K562 (cell line): ENCODE measurements at regions not wholly inside any gene's neighbourhood (a gene's known extent, or its start where the extent isn't known, plus 50 kb on each side); places are given as distances from the start of the nearest gene placed in this dataset.
A peak's percentile ranks its signal among the peaks of the same experiment; 100 is the strongest.

Experiments used
- ATAC-seq: fragments of 200-7000 bp; cut with Tn5 transposase; 3 replicates; pipeline ENCODE4 v1.9.1; 2020; ENCODE audit warnings: moderate library complexity
- BruUV-seq: library from RNA; stranded (reverse); fragments of 400-500 nt; replicated peaks from 2 replicates; lab custom pipeline; 2021; lab: Mats Ljungman, UMichigan
- CTCF ChIA-PET: fragments of 300-600 bp; formaldehyde crosslinking; extraction: SDS; loops from one replicate; lab custom pipeline; 2021; ENCODE audit warnings: low intra/inter-chr PET ratio; lab: Yijun Ruan, JAX
- POLR2A ChIA-PET: fragments of 300-600, 350-650 bp; sonication (Branson Sonifier 250); formaldehyde crosslinking; extraction: SDS; loops from one replicate; lab custom pipeline; 2021; ENCODE audit warnings: antibody characterized with exemption, inconsistent platforms; lab: Yijun Ruan, JAX
- DNase-seq, 4 experiments: peaks; one replicate each; pipeline versions ENCODE4 v3.0.0 to v3.0.0-alpha.2; 2011 to 2018; ENCODE audit warnings: low spot score in 3 of 4, mixed read lengths in 3 of 4; ENCODE audit errors: extremely low read depth in 1 of 4
- FAIRE-seq: peaks from 2 replicates; lab custom pipeline; 2011; peaks lifted over from hg19 to GRCh38; lab: Jason Lieb, UNC
- H2AFZ ChIP-seq: 2 replicates; pipeline ENCODE4 v1.6.0; 2011; ENCODE audit warnings: low read depth, low read length, control low read depth, inconsistent platforms
- H3K27ac ChIP-seq: fragments of 200-600 bp; 3 replicates; pipeline ENCODE4 v1.8.0; 2011; ENCODE audit warnings: low read depth, mild to moderate bottlenecking, control low read depth, inconsistent platforms, low read length, moderate library complexity, mixed read lengths; ENCODE audit errors: extremely low read depth
- H3K27me3 ChIP-seq, 2 experiments: fragments of 300-600 bp in 1 of 2; 2 replicates in 1 of 2; 3 replicates in 1 of 2; pipeline versions ENCODE4 v1.6.0 to v1.8.0; 2011; ENCODE audit warnings: inconsistent platforms in 2 of 2, low read length in 2 of 2, mild to moderate bottlenecking in 1 of 2, mixed read lengths in 1 of 2, moderate library complexity in 1 of 2; ENCODE audit not compliant: control insufficient read depth in 2 of 2, insufficient read depth in 2 of 2
- H3K36me3 ChIP-seq: fragments of 300-600 bp; 3 replicates; pipeline ENCODE4 v1.8.0; 2011; ENCODE audit warnings: mild to moderate bottlenecking, low read length, inconsistent platforms; ENCODE audit not compliant: control insufficient read depth, insufficient read depth
- H3K4me1 ChIP-seq, 2 experiments: fragments of 200-600 bp in 1 of 2; replicated peaks in 1 of 2; 2 replicates in 1 of 2; 3 replicates in 1 of 2; pipeline versions ENCODE4 v1.5.1 to v1.8.0; 2011; ENCODE audit warnings: inconsistent platforms in 2 of 2, low read length in 2 of 2, mild to moderate bottlenecking in 1 of 2, mixed read lengths in 1 of 2, moderate library complexity in 1 of 2; ENCODE audit not compliant: control insufficient read depth in 2 of 2, insufficient read depth in 2 of 2
- H3K4me2 ChIP-seq: 2 replicates; pipeline ENCODE4 v1.6.1; 2011; ENCODE audit warnings: low read length, control low read depth, inconsistent platforms, mixed read lengths; ENCODE audit not compliant: insufficient read depth
- H3K4me3 ChIP-seq: fragments of 200-600 bp; sonication (generic), shearing (Covaris generic); 2 replicates; pipeline ENCODE4 v1.5.1; 2016; ENCODE audit warnings: control low read depth, inconsistent platforms
- H3K79me2 ChIP-seq: fragments of 200-600 bp; 3 replicates; pipeline ENCODE4 v1.8.0; 2011; ENCODE audit warnings: low read length, inconsistent platforms; ENCODE audit not compliant: control insufficient read depth, insufficient read depth
- H3K9ac ChIP-seq, 2 experiments: 2 replicates each; pipeline versions ENCODE4 v1.6.0 to v1.6.1; 2011; ENCODE audit warnings: low read depth in 2 of 2, low read length in 2 of 2, control low read depth in 1 of 2, inconsistent platforms in 1 of 2, mild to moderate bottlenecking in 1 of 2, mixed read lengths in 1 of 2; ENCODE audit not compliant: insufficient read depth in 1 of 2
- H3K9me1 ChIP-seq: one replicate; pipeline ENCODE4 v1.6.0; 2011; ENCODE audit warnings: inconsistent platforms, mild to moderate bottlenecking, low read length, moderate library complexity; ENCODE audit not compliant: control insufficient read depth, insufficient read depth
- H3K9me3 ChIP-seq: replicated peaks from 2 replicates; pipeline ENCODE4 v1.5.1; 2011; ENCODE audit warnings: low read depth, low read length, inconsistent platforms; ENCODE audit not compliant: control insufficient read depth, insufficient read depth
- H4K20me1 ChIP-seq: replicated peaks from 2 replicates; pipeline ENCODE4 v1.6.1; 2011; ENCODE audit warnings: low read length, inconsistent platforms, mixed read lengths; ENCODE audit not compliant: control insufficient read depth, insufficient read depth
- CEBPB ChIP-seq: fragments of 450-650 bp; IDR thresholded peaks from 2 replicates; pipeline ENCODE4 v1.6.1; 2016; ENCODE audit warnings: missing genetic modification characterization, missing compliant biosample characterization
- DDX20 ChIP-seq: fragments of 450-650 bp; IDR thresholded peaks from 2 replicates; pipeline ENCODE4 v1.6.1; 2016; ENCODE audit warnings: missing genetic modification characterization, low read depth, mild to moderate bottlenecking, missing compliant biosample characterization, moderate library complexity
- FOXA1 ChIP-seq: fragments of 450-650 bp; IDR thresholded peaks from 2 replicates; pipeline ENCODE4 v1.6.1; 2016; ENCODE audit warnings: mild to moderate bottlenecking, borderline replicate concordance
- FUS ChIP-seq: fragments of 200-400 bp; formaldehyde crosslinking; optimal IDR thresholded peaks from 2 replicates; pipeline ENCODE3; 2017; ENCODE audit warnings: low read depth, low read length
- SRSF1 ChIP-seq: fragments of 200-400 bp; formaldehyde crosslinking; IDR thresholded peaks from 2 replicates; pipeline ENCODE4 v1.6.1; 2017; ENCODE audit warnings: mild to moderate bottlenecking, low read depth, low read length, moderate library complexity
- ZBTB8A ChIP-seq: fragments of 450-650 bp; IDR thresholded peaks from 2 replicates; pipeline ENCODE4 v1.6.1; 2018; ENCODE audit warnings: mild to moderate bottlenecking, moderate library complexity; ENCODE audit not compliant: partially characterized antibody
- WGBS: fragments of 100-300 bp; shearing (Covaris generic); methylation state at CpG from one replicate; pipeline ENCODE4 v1.1.6; 2016; ENCODE audit warnings: low coverage, mixed read lengths; ENCODE audit not compliant: insufficient coverage; ENCODE audit errors: missing lambda C conversion rate; 5-methylcytosine and 5-hydroxymethylcytosine counted together
- in situ Hi-C: fragments of 300-500 bp; cut with MboI; formaldehyde crosslinking; loops from 4 replicates; pipeline ENCODE4 v1.15.0; 2018; ENCODE audit warnings: inconsistent platforms, mixed read lengths
- intact Hi-C: fragments of 100-400 bp; cut with micrococcal nuclease; formaldehyde crosslinking; loops from 2 replicates; pipeline ENCODE4 v1.14.2; 2022
- TF ChIP-seq, protein P1 (sequence below): fragments of 250-450 bp; sonication (Bioruptor Pico); IDR thresholded peaks from 2 replicates; pipeline ENCODE4 v1.8.0; 2022; ENCODE audit warnings: moderate library complexity, mild to moderate bottlenecking, inconsistent platforms
- TF ChIP-seq, protein P2 (sequence below): sonication (generic); formaldehyde crosslinking; IDR thresholded peaks from 2 replicates; pipeline ENCODE4 v1.8.0; 2022; ENCODE audit warnings: missing genetic modification reagents, mild to moderate bottlenecking, borderline replicate concordance
- TF ChIP-seq, protein P3 (sequence below), 2 experiments: fragments of 150-350 bp in 1 of 2; IDR thresholded peaks; 2 replicates each; pipeline ENCODE4 v1.6.1; 2012 to 2016; ENCODE audit warnings: low read depth in 2 of 2, low read length in 2 of 2, mild to moderate bottlenecking in 1 of 2, moderate library complexity in 1 of 2

DNA sequence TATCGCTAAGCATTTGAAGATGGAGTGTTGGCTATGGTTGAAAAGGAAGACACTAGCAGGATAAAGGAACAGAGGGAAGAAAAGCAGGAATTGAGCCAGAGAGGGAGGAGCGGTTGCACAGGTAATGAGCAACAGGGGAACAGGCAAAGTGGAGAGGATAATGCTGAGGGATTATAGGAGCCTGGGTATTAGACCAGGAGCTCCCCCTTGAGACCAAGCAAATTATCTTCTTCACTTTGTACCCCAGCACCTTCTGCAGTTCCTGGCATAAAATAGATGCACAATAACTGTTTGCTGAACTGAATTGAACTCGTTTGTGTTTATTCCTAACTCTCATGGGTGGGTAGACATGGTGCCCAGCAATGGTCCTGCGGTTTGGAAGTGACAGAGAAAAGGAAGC, 54.6 kb upstream of the OR5P2 start:
- ChIA-PET POLR2A (interaction anchor here (0.7 kb wide), 1 partner anchor 19 kb away, joined by 3 read pairs; no protein-coding TSS in a partner anchor), CTCF (no interaction called here)
- no TSS peak for BruUV-seq
- TF ChIP-seq, protein P1, sequence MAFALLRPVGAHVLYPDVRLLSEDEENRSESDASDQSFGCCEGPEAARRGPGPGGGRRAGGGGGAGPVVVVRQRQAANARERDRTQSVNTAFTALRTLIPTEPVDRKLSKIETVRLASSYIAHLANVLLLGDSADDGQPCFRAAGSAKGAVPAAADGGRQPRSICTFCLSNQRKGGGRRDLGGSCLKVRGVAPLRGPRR (CRISPR knock-in tag) = no peak
- DNase-seq = peak in 2 of 4 experiments; percentile 2 to 7
- no peak overlapping the region for H3K9ac ChIP-seq
- H3K9me3 ChIP-seq = no peaks in the 10 kb centered on the region
- no peak overlapping the region for H3K27ac ChIP-seq
- whole genome bisulfite sequencing = 2% methylated on average over 4 of the region's 4 CpGs
- H3K27me3 ChIP-seq = no peaks in the 10 kb centered on the region
- no peaks in the 10 kb centered on the region for H3K4me1 ChIP-seq
- in situ Hi-C loops = no loop called here
- intact Hi-C loops = no loop called here
- no peak overlapping the region for H2AFZ ChIP-seq
- no peak overlapping the region for H3K4me2 ChIP-seq
- no peaks in the 10 kb centered on the region for H3K36me3 ChIP-seq
- H3K9me1 ChIP-seq = no peaks in the 10 kb centered on the region
- H3K4me3 ChIP-seq = no peak overlapping the region
- no peaks in the 10 kb centered on the region for H3K79me2 ChIP-seq
- ATAC-seq = peak; percentile 55; the same call in 2 of the 3 replicates
- H4K20me1 ChIP-seq = no peaks in the 10 kb centered on the region
- FAIRE-seq = no peak

DNA sequence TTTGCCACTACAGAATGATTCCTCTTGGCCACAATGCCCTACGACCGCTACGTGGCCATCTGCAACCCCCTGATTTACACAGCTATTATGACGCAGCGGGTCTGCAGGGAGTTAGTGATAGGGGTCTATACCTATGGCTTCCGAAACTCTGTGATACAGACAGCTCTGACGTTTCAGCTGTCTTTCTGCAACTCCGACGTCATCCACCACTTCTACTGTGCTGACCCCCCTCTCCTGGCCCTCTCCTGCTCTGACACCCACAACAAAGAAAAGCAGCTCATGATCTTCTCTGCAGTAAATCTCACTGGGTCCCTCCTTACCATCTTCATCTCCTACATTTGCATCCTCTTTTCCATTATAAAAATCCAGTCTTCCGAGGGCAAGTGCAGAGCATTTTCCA, 52.3 kb upstream of the OR5P2 start:
- ChIA-PET CTCF (no interaction called here), POLR2A (interaction anchor here (0.6 to 1.4 kb wide), 2 partner anchors 25 to 27 kb away, joined by 3 read pairs; no protein-coding TSS in a partner anchor)
- BruUV-seq = no TSS peak
- Histone ChIP-seq H3K9ac (no peak overlapping the region), H3K36me3 (no peaks in the 10 kb centered on the region), H3K9me3 (no peaks in the 10 kb centered on the region), H3K4me2 (no peak overlapping the region), H4K20me1 (no peaks in the 10 kb centered on the region), H3K79me2 (no peaks in the 10 kb centered on the region), H3K4me1 (no peaks in the 10 kb centered on the region), H3K27ac (no peak overlapping the region), H3K9me1 (no peaks in the 10 kb centered on the region), H3K27me3 (no peaks in the 10 kb centered on the region), H3K4me3 (no peak overlapping the region), H2AFZ (no peak overlapping the region)
- WGBS = 2% methylated on average over 10 of the region's 10 CpGs
- intact Hi-C loops = no loop called here
- DNase-seq = no peak
- no peak for ATAC-seq
- in situ Hi-C loops = no loop called here
- no peak for FAIRE-seq
- TF ChIP-seq, protein P2, sequence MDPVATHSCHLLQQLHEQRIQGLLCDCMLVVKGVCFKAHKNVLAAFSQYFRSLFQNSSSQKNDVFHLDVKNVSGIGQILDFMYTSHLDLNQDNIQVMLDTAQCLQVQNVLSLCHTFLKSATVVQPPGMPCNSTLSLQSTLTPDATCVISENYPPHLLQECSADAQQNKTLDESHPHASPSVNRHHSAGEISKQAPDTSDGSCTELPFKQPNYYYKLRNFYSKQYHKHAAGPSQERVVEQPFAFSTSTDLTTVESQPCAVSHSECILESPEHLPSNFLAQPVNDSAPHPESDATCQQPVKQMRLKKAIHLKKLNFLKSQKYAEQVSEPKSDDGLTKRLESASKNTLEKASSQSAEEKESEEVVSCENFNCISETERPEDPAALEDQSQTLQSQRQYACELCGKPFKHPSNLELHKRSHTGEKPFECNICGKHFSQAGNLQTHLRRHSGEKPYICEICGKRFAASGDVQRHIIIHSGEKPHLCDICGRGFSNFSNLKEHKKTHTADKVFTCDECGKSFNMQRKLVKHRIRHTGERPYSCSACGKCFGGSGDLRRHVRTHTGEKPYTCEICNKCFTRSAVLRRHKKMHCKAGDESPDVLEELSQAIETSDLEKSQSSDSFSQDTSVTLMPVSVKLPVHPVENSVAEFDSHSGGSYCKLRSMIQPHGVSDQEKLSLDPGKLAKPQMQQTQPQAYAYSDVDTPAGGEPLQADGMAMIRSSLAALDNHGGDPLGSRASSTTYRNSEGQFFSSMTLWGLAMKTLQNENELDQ (CRISPR knock-in tag) = no peak
- TF ChIP-seq FOXA1 = no peak
- TF ChIP-seq ZBTB8A = no peak
- TF ChIP-seq FUS = no peak
- TF ChIP-seq, protein P3, sequence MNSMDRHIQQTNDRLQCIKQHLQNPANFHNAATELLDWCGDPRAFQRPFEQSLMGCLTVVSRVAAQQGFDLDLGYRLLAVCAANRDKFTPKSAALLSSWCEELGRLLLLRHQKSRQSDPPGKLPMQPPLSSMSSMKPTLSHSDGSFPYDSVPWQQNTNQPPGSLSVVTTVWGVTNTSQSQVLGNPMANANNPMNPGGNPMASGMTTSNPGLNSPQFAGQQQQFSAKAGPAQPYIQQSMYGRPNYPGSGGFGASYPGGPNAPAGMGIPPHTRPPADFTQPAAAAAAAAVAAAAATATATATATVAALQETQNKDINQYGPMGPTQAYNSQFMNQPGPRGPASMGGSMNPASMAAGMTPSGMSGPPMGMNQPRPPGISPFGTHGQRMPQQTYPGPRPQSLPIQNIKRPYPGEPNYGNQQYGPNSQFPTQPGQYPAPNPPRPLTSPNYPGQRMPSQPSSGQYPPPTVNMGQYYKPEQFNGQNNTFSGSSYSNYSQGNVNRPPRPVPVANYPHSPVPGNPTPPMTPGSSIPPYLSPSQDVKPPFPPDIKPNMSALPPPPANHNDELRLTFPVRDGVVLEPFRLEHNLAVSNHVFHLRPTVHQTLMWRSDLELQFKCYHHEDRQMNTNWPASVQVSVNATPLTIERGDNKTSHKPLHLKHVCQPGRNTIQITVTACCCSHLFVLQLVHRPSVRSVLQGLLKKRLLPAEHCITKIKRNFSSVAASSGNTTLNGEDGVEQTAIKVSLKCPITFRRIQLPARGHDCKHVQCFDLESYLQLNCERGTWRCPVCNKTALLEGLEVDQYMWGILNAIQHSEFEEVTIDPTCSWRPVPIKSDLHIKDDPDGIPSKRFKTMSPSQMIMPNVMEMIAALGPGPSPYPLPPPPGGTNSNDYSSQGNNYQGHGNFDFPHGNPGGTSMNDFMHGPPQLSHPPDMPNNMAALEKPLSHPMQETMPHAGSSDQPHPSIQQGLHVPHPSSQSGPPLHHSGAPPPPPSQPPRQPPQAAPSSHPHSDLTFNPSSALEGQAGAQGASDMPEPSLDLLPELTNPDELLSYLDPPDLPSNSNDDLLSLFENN (IDR thresholded peaks at IDR 0.05; ENCODE audit: low read depth in 2 of 2, low read length in 2 of 2) = no peak
- no peak for TF ChIP-seq SRSF1
- no peak for TF ChIP-seq CEBPB
- no peak for TF ChIP-seq DDX20 (tag)
